ENCODE measurements at regions not wholly inside any gene's neighbourhood (a gene's known extent, or its start where the extent isn't known, plus 50 kb on each side); places are given as distances from the start of the nearest gene placed in this dataset.
"Not testable (repeated sequence)": the region's sequence is repeated elsewhere in the genome, so short reads cannot be mapped to it uniquely, and the experiment has no call there.

DNA sequence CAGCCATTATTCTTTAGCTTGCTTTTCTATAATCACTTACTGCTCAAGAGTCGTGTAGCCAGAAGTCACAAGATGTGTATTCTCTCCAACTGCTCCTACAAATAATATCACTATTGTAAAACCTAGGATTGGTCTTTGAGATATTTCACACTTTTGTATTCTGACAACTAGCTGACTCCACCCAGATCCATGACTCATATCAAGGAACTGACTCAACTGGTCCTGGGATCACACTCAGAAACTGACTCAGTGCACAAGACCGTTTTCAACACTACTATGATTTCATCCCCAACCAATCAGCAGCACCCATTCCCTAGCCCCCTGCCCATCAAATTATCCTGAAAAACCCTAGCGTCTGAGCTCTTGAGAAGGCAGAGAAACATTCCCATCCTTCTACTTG, 56.5 kb upstream of the ORC5 start:
- DNase-seq: no peak

DNA sequence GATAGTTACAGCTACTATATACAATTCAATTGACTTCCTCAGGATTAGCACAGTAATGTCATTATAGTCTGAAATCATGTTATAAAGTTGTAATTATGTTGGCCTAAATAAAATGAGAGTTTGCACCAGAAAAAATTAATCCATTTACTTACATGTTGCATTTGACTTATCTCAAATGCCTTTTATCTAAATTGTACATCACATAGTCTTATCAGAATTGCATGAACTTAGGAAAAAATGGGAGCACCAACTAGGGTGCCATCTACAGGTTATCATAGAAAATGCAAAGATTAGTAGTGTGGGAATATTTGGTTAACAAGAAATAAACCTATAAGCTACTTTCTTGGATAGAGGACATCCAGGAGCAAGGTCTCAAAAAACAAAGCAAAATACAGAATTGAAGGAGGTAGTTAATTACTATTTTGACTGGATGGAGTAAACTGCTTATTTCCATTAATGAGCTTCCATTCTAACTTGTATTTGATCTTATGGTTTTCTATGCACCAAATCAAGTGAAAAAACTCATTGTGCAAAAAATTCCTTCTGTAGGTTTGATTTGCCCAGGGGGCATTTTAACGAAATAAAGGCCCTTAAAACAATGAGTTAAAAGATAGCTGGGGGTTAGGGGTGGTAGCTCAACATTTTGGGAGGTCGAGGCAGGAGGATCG, 60.0 kb upstream of the ORC5 start:
- peak; percentile 72 for DNase-seq

DNA sequence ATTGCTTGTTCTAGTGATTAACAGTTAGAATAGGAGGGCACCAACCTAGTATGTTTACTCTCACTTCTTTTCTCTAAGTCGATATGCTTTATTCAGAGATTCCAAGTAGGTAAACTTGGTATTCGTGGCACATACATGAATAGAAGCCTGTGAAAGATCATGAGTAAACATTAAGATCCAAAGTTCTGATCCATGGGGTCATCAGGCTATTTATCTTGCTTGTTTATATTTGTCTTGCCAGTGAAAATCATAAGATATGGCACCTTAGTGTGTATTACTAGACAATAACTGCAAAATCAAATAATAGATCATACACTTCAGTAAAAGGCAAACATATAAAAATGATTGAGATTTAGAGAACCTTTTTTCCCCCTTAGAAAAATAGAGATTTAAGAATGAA, 56.5 kb upstream of the LHFPL3 start:
- DNase-seq: no peak

DNA sequence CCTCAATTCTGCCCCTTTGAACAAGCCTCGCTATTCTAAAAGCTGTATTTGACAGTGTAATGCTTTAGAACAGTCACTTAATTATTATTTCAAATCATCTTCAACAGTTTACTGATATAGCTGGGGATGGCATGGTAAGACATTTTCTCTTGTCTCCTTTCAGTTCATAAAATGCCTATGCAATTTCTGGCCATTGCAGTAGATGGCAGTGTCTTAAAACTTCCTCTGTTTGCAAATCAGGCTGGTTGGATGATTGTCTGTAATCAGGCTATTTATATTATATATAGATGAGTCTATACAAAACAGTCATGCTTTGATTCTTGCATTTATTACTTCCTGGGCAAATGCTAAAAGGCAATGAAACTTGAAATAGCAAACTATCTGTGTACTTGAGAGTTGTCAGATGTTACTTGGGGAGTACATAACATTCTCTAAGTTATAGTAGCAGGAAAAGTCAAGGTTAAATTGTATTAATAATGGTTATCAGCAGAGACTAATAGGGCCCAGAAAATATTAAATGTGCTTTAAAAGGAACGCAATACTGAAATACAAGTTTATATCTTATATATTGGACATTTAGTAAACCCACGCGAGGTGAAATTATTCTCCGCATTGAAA, 55.5 kb upstream of the LHFPL3 start:
- no peak for DNase-seq

DNA sequence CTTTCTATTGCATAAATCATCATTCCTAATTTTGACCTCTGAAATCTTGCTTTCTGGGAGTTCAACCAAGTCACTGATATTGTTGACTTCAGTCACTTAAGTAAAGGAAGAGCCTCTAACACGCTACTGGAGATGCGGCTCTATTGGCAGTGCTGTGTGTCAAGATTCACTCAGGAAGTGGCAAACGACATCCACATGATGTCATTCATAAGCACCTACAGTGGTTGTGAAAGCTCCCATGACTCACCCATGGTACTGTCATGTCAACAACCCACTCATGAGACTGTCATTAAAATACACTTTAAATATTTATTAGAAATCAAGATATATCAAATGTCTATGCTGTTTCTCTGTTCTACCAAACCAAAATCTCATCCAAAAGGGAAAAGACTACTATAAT, 52.5 kb upstream of the LHFPL3 start:
- no peak for DNase-seq

DNA sequence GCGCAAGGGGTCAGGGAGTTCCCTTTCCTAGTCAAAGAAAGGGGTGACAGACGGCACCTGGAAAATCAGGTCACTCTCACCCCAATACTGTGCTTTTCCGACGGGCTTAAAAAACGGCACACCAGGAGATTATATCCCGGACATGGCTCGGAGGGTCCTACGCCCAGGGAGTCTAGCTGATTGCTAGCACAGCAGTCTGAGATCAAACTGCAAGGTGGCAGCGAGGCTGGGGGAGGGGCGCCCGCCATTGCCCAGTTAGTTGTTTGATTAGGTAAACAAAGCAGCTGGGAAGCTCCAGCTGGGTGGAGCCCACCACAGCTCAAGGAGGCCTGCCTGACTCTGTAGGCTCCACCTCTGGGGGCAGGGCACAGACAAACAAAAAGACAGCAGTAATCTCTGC, 51.7 kb upstream of the LHFPL3 start:
- not testable (repeated sequence) for DNase-seq

All from NCI-H2227 treated with DMSO at 0.1 percent for 48 hours (cell line).